Parathyroid adenoma (tissue), 2 donors: ENCODE measurements at regions not wholly inside any gene's neighbourhood (a gene's known extent, or its start where the extent isn't known, plus 50 kb on each side); places are given as distances from the start of the nearest gene placed in this dataset.

Experiments used
- H2AFZ ChIP-seq: fragments of 300-600 bp; sonication (generic); one replicate; pipeline ENCODE4 v1.7.0; 2017; ENCODE audit warnings: antibody characterized with exemption, mild to moderate bottlenecking
- H3K27ac ChIP-seq: fragments of 300-600 bp; sonication (generic); one replicate; pipeline ENCODE4 v1.7.0; 2017
- H3K27me3 ChIP-seq: fragments of 300-600 bp; sonication (generic); one replicate; pipeline ENCODE4 v1.7.0; 2017; ENCODE audit warnings: low read length; ENCODE audit not compliant: control insufficient read depth, insufficient read depth
- H3K36me3 ChIP-seq: fragments of 300-600 bp; sonication (generic); one replicate; pipeline ENCODE4 v1.7.0; 2017; ENCODE audit warnings: low read length; ENCODE audit not compliant: control insufficient read depth, insufficient read depth
- H3K4me1 ChIP-seq: fragments of 300-600 bp; sonication (generic); one replicate; pipeline ENCODE4 v1.7.0; 2017; ENCODE audit warnings: control low read depth
- H3K4me2 ChIP-seq: fragments of 300-600 bp; sonication (generic); one replicate; pipeline ENCODE4 v1.7.0; 2017; ENCODE audit warnings: low read length
- H3K4me3 ChIP-seq: fragments of 300-600 bp; sonication (generic); one replicate; pipeline ENCODE4 v1.7.0; 2017; ENCODE audit warnings: low read depth, low read length
- H3K79me2 ChIP-seq: fragments of 300-600 bp; sonication (generic); one replicate; pipeline ENCODE4 v1.7.0; 2017; ENCODE audit warnings: control low read depth
- H3K9ac ChIP-seq: fragments of 300-600 bp; sonication (generic); one replicate; pipeline ENCODE4 v1.7.0; 2017; ENCODE audit warnings: mild to moderate bottlenecking
- H3K9me3 ChIP-seq: fragments of 300-600 bp; sonication (generic); one replicate; pipeline ENCODE4 v1.7.0; 2017; ENCODE audit warnings: low read length; ENCODE audit not compliant: control insufficient read depth
- TF ChIP-seq, protein P1 (sequence below): fragments of 300-600 bp; sonication (generic); IDR thresholded peaks from one replicate; pipeline ENCODE4 v1.7.0; 2017; ENCODE audit warnings: antibody characterized with exemption, mild to moderate bottlenecking
- donor health status: primary hyperparathyroidism.

DNA sequence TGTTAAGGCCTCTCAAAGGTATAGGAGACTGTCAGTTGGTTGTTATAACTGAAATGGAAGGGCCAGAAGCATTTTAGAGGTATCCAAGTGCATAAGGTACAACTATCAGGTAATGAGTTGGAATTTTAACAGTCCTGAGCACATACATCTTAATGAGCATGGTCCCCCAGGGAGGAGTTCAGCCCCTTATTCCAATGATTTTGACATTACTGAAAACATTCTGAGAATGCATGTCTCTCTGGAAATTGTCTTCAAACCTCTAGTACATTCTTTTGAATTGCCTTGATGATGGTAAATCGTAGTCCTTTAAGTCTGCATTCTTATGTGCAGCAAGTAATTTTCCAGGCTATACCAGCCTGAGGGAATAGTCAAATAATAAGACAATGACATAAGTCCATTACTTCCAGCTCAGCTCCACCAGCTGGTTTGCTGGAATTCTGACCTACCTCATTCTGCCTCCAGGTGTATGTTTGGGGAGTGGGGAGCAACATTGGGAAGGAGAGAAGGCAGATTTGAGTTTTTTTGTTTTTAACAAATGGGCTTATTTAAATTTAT, 239.2 kb downstream of the MSRB3 start:
- H3K79me2 ChIP-seq: no peaks in the 10 kb centered on the region
- no peaks in the 10 kb centered on the region for H3K36me3 ChIP-seq
- no peak overlapping the region for H2AFZ ChIP-seq
- H3K4me2 ChIP-seq: no peak overlapping the region
- no peaks in the 10 kb centered on the region for H3K27me3 ChIP-seq
- H3K4me1 ChIP-seq: no peaks in the 10 kb centered on the region
- H3K27ac ChIP-seq: no peak overlapping the region
- no peak overlapping the region for H3K9ac ChIP-seq
- H3K9me3 ChIP-seq: no peaks in the 10 kb centered on the region
- TF ChIP-seq, protein P1, sequence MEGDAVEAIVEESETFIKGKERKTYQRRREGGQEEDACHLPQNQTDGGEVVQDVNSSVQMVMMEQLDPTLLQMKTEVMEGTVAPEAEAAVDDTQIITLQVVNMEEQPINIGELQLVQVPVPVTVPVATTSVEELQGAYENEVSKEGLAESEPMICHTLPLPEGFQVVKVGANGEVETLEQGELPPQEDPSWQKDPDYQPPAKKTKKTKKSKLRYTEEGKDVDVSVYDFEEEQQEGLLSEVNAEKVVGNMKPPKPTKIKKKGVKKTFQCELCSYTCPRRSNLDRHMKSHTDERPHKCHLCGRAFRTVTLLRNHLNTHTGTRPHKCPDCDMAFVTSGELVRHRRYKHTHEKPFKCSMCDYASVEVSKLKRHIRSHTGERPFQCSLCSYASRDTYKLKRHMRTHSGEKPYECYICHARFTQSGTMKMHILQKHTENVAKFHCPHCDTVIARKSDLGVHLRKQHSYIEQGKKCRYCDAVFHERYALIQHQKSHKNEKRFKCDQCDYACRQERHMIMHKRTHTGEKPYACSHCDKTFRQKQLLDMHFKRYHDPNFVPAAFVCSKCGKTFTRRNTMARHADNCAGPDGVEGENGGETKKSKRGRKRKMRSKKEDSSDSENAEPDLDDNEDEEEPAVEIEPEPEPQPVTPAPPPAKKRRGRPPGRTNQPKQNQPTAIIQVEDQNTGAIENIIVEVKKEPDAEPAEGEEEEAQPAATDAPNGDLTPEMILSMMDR: no peak
- H3K4me3 ChIP-seq: no peak overlapping the region

DNA sequence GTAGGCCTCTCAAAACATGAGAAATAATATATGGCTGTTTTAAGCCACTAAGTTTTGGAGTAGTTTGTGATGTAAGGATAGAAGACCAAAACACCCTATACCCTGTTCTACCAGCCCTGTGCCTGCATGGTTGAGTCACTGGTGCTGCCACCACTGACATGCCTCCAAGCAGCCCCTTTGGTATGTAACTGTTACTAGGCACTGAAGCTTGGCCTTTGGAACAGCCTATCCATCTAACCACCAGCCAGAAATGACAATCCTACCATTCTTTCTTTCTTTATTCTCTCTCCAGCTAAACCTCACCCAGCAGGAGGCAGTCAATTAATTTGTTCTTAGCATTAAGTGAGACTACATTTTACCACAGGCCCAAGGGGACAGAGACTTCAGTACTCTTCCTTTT, 240.3 kb downstream of the MSRB3 start:
- H2AFZ ChIP-seq: no peak overlapping the region
- H3K4me3 ChIP-seq: no peak overlapping the region
- no peaks in the 10 kb centered on the region for H3K27me3 ChIP-seq
- no peak overlapping the region for H3K9ac ChIP-seq
- no peak overlapping the region for H3K27ac ChIP-seq
- no peaks in the 10 kb centered on the region for H3K9me3 ChIP-seq
- no peaks in the 10 kb centered on the region for H3K4me1 ChIP-seq
- H3K4me2 ChIP-seq: no peak overlapping the region
- TF ChIP-seq, protein P1: no peak
- H3K79me2 ChIP-seq: no peaks in the 10 kb centered on the region
- no peaks in the 10 kb centered on the region for H3K36me3 ChIP-seq

DNA sequence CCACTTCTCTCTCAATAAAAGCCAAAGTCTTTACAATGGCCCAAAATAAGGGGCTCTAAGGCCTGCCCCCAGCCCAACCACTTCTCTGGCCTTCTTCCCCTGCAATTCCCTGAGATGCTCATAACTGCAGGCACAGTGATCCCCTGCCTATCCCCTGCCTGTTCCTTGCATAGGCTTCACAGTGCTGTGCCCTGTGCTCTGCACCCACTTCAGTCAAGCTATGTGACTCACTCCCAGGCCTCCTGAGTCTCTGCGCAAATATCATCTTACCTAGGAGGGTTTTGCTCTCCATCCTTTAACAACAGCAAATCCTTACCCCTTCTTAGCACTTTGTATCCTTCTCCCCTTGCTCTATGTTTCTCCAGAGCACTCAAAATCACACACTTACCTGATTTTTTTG, 242.2 kb downstream of the MSRB3 start:
- Histone ChIP-seq H3K27ac (no peak overlapping the region), H3K4me1 (no peaks in the 10 kb centered on the region), H3K79me2 (no peaks in the 10 kb centered on the region), H3K9me3 (no peaks in the 10 kb centered on the region), H3K9ac (no peak overlapping the region), H3K36me3 (no peaks in the 10 kb centered on the region), H3K4me3 (no peak overlapping the region), H2AFZ (no peak overlapping the region), H3K4me2 (no peak overlapping the region), H3K27me3 (no peaks in the 10 kb centered on the region)
- TF ChIP-seq, protein P1: no peak

DNA sequence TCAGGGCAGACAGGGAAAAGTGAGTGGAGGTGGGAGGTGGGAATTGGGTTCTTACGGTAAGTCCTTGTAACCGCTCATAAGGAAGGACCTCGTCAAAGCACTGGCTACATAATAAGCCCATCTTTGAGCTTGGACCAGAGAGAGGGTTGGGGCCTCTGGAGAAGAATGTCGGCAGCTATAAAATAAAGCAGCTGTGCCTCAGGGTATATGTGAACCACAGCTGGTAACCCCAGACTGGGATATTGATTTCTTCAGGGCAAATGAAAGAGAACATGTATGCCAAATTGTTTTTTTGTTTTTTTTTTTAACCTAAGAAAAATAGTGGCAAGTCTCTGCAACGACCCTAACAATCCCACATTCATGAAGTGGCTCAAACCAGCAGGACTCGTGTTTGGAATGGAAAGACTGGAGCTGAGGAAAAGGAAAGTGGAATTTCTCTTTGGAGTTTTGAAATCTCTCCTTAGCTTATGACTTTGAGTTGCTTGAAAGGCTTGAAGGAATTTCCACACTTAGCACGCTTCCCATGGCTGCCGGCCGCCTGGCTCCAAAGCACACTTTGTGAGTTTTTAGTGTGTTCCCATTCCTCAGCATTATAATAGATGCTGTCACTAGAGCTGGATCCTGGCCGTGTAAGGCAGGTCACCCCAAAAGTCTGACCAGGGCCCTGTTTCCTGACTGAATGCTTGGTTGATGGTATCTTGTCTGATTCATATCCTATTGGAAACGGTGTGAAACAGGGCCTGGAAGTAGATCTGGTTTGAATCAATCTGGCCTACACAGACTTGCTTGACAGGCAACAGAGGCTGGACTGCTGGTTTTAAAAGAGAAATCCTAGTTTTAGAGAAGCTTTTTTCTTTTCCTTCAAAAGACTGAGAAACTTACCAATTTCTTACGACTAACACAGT, 244.7 kb downstream of the MSRB3 start:
- H3K27me3 ChIP-seq: no peaks in the 10 kb centered on the region
- H3K4me1 ChIP-seq: no peaks in the 10 kb centered on the region
- TF ChIP-seq, protein P1: no peak

More for the DNA sequence above, 244.7 kb downstream of the MSRB3 start:
- H3K9ac ChIP-seq: no peak overlapping the region
- H3K27ac ChIP-seq: no peak overlapping the region
- no peaks in the 10 kb centered on the region for H3K9me3 ChIP-seq
- H2AFZ ChIP-seq: no peak overlapping the region
- H3K4me2 ChIP-seq: no peak overlapping the region
- no peak overlapping the region for H3K4me3 ChIP-seq
- H3K79me2 ChIP-seq: no peaks in the 10 kb centered on the region
- no peaks in the 10 kb centered on the region for H3K36me3 ChIP-seq
